WTC11 (cell line): ENCODE measurements at regions not wholly inside any gene's neighbourhood (a gene's known extent, or its start where the extent isn't known, plus 50 kb on each side); places are given as distances from the start of the nearest gene placed in this dataset.

Experiments used
- CREB1 ChIP-seq: sonication (generic); formaldehyde crosslinking; IDR thresholded peaks from 2 replicates; pipeline ENCODE4 v1.8.0; 2023; ENCODE audit warnings: mild to moderate bottlenecking, missing genetic modification reagents
- IRF2 ChIP-seq: sonication (generic); formaldehyde crosslinking; IDR thresholded peaks from 2 replicates; pipeline ENCODE4 v1.8.0; 2022; ENCODE audit warnings: low read depth, missing genetic modification reagents, borderline replicate concordance
- SMAD4 ChIP-seq: sonication (generic); formaldehyde crosslinking; IDR thresholded peaks from 2 replicates; pipeline ENCODE4 v1.8.0; 2022; ENCODE audit warnings: mild to moderate bottlenecking, missing genetic modification reagents
- ZNF416 ChIP-seq: fragments of 250-450 bp; sonication (Bioruptor Pico); IDR thresholded peaks from 2 replicates; pipeline ENCODE4 v1.9.0; 2021; ENCODE audit warnings: mild to moderate bottlenecking, inconsistent platforms
- TF ChIP-seq, protein P1 (sequence below): sonication (generic); formaldehyde crosslinking; IDR thresholded peaks from 2 replicates; pipeline ENCODE4 v1.8.0; 2022; ENCODE audit warnings: missing genetic modification reagents
- TF ChIP-seq, protein P2 (sequence below): sonication (generic); formaldehyde crosslinking; IDR thresholded peaks from 2 replicates; pipeline ENCODE4 v1.8.1; 2023; ENCODE audit warnings: mild to moderate bottlenecking, missing genetic modification reagents, moderate library complexity
- TF ChIP-seq, protein P3 (sequence below): fragments of 200-600 bp; IDR thresholded peaks from 2 replicates; pipeline ENCODE4 v1.8.0; 2022; ENCODE audit warnings: antibody characterized with exemption
- TF ChIP-seq, protein P4 (sequence below): fragments of 250-450 bp; sonication (Bioruptor Pico); conservative IDR thresholded peaks from 2 replicates; pipeline ENCODE4 v1.9.0; 2021; ENCODE audit warnings: mild to moderate bottlenecking
- TF ChIP-seq, protein P5 (sequence below): sonication (generic); formaldehyde crosslinking; IDR thresholded peaks from 2 replicates; pipeline ENCODE4 v1.8.0; 2023; ENCODE audit warnings: missing genetic modification reagents, mild to moderate bottlenecking, borderline replicate concordance
- TF ChIP-seq, protein P6 (sequence below): sonication (generic); formaldehyde crosslinking; IDR thresholded peaks from 2 replicates; pipeline ENCODE4 v1.8.1; 2023; ENCODE audit warnings: mild to moderate bottlenecking, missing genetic modification reagents
- TF ChIP-seq, protein P7 (sequence below): sonication (generic); formaldehyde crosslinking; IDR thresholded peaks from 2 replicates; pipeline ENCODE4 v1.8.0; 2022; ENCODE audit warnings: mild to moderate bottlenecking, missing genetic modification reagents

DNA sequence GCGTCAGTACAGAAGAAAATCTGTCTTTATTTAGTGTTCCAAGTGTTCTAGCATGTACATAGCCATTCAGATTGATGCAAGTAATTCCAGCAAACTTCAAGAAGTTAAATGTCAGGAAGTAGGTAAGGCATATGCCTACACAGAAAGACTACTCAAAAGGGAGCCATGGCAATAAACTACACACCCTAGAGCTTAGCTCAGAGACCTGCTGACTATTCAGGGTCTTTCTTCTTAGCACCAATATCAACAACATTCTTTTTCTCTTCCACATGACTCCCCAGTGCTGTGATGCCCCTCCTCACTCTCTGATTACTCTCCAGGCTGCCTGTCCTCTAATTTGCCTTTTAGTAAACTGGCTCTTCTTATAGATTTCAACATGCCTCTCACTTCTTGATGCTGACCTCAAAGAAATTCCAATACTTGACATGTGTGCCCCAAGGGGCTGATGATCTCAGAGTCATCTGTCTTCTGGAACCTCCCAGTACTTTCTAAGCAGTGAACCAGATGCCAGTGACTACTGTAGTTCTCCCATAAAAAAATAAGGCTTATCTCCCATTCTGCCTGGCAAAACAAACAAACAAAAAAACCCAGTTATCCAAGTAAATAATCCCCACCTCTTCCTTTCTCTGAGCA lies 909.2 kb upstream of the FANCL start (continued):
- TF ChIP-seq, protein P1, sequence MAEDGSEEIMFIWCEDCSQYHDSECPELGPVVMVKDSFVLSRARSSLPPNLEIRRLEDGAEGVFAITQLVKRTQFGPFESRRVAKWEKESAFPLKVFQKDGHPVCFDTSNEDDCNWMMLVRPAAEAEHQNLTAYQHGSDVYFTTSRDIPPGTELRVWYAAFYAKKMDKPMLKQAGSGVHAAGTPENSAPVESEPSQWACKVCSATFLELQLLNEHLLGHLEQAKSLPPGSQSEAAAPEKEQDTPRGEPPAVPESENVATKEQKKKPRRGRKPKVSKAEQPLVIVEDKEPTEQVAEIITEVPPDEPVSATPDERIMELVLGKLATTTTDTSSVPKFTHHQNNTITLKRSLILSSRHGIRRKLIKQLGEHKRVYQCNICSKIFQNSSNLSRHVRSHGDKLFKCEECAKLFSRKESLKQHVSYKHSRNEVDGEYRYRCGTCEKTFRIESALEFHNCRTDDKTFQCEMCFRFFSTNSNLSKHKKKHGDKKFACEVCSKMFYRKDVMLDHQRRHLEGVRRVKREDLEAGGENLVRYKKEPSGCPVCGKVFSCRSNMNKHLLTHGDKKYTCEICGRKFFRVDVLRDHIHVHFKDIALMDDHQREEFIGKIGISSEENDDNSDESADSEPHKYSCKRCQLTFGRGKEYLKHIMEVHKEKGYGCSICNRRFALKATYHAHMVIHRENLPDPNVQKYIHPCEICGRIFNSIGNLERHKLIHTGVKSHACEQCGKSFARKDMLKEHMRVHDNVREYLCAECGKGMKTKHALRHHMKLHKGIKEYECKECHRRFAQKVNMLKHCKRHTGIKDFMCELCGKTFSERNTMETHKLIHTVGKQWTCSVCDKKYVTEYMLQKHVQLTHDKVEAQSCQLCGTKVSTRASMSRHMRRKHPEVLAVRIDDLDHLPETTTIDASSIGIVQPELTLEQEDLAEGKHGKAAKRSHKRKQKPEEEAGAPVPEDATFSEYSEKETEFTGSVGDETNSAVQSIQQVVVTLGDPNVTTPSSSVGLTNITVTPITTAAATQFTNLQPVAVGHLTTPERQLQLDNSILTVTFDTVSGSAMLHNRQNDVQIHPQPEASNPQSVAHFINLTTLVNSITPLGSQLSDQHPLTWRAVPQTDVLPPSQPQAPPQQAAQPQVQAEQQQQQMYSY (CRISPR knock-in tag), result no peak
- TF ChIP-seq, protein P2, sequence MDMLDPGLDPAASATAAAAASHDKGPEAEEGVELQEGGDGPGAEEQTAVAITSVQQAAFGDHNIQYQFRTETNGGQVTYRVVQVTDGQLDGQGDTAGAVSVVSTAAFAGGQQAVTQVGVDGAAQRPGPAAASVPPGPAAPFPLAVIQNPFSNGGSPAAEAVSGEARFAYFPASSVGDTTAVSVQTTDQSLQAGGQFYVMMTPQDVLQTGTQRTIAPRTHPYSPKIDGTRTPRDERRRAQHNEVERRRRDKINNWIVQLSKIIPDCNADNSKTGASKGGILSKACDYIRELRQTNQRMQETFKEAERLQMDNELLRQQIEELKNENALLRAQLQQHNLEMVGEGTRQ (CRISPR knock-in tag), result no peak
- TF ChIP-seq, protein P3, sequence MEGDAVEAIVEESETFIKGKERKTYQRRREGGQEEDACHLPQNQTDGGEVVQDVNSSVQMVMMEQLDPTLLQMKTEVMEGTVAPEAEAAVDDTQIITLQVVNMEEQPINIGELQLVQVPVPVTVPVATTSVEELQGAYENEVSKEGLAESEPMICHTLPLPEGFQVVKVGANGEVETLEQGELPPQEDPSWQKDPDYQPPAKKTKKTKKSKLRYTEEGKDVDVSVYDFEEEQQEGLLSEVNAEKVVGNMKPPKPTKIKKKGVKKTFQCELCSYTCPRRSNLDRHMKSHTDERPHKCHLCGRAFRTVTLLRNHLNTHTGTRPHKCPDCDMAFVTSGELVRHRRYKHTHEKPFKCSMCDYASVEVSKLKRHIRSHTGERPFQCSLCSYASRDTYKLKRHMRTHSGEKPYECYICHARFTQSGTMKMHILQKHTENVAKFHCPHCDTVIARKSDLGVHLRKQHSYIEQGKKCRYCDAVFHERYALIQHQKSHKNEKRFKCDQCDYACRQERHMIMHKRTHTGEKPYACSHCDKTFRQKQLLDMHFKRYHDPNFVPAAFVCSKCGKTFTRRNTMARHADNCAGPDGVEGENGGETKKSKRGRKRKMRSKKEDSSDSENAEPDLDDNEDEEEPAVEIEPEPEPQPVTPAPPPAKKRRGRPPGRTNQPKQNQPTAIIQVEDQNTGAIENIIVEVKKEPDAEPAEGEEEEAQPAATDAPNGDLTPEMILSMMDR, result no peak
- TF ChIP-seq, protein P4, sequence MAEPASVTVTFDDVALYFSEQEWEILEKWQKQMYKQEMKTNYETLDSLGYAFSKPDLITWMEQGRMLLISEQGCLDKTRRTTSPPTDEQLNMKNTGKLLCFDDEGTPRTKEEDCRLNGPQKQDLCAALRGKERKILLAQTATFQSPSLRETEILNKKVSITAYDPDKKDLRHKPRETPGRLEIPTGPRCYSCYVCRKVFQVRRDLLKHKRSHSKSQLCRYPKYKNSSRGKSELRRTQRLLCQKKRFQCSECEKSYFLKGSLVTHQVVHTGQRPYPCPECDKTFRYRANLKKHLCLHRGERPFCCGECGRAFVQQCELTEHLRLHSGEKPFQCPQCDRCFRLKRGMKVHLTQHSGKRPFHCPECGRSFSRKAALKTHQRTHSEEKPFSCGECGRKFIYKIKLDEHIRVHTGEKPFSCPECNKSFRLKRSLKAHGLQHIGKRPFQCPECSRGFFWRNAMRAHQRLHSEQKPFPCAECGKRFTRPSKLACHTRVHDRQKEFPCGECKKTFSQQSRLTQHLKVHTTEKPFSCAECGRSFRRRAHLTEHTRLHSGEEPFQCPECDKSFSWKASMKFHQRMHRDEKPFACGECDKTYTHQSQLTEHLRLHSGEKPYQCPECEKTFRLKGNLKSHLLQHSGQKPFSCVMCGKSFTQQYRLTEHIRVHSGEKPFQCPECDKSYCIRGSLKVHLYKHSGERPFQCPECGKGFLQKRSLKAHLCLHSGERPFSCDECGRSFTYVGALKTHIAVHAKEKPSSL (CRISPR knock-in tag), result no peak
- TF ChIP-seq, protein P5, sequence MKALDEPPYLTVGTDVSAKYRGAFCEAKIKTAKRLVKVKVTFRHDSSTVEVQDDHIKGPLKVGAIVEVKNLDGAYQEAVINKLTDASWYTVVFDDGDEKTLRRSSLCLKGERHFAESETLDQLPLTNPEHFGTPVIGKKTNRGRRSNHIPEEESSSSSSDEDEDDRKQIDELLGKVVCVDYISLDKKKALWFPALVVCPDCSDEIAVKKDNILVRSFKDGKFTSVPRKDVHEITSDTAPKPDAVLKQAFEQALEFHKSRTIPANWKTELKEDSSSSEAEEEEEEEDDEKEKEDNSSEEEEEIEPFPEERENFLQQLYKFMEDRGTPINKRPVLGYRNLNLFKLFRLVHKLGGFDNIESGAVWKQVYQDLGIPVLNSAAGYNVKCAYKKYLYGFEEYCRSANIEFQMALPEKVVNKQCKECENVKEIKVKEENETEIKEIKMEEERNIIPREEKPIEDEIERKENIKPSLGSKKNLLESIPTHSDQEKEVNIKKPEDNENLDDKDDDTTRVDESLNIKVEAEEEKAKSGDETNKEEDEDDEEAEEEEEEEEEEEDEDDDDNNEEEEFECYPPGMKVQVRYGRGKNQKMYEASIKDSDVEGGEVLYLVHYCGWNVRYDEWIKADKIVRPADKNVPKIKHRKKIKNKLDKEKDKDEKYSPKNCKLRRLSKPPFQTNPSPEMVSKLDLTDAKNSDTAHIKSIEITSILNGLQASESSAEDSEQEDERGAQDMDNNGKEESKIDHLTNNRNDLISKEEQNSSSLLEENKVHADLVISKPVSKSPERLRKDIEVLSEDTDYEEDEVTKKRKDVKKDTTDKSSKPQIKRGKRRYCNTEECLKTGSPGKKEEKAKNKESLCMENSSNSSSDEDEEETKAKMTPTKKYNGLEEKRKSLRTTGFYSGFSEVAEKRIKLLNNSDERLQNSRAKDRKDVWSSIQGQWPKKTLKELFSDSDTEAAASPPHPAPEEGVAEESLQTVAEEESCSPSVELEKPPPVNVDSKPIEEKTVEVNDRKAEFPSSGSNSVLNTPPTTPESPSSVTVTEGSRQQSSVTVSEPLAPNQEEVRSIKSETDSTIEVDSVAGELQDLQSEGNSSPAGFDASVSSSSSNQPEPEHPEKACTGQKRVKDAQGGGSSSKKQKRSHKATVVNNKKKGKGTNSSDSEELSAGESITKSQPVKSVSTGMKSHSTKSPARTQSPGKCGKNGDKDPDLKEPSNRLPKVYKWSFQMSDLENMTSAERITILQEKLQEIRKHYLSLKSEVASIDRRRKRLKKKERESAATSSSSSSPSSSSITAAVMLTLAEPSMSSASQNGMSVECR, result no peak
- TF ChIP-seq ZNF416 (CRISPR knock-in tag) (no peak), SMAD4 (CRISPR knock-in tag) (no peak), IRF2 (no peak), CREB1 (no peak)
- TF ChIP-seq, protein P6, sequence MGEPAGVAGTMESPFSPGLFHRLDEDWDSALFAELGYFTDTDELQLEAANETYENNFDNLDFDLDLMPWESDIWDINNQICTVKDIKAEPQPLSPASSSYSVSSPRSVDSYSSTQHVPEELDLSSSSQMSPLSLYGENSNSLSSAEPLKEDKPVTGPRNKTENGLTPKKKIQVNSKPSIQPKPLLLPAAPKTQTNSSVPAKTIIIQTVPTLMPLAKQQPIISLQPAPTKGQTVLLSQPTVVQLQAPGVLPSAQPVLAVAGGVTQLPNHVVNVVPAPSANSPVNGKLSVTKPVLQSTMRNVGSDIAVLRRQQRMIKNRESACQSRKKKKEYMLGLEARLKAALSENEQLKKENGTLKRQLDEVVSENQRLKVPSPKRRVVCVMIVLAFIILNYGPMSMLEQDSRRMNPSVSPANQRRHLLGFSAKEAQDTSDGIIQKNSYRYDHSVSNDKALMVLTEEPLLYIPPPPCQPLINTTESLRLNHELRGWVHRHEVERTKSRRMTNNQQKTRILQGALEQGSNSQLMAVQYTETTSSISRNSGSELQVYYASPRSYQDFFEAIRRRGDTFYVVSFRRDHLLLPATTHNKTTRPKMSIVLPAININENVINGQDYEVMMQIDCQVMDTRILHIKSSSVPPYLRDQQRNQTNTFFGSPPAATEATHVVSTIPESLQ (CRISPR knock-in tag), result no peak
- TF ChIP-seq, protein P7, sequence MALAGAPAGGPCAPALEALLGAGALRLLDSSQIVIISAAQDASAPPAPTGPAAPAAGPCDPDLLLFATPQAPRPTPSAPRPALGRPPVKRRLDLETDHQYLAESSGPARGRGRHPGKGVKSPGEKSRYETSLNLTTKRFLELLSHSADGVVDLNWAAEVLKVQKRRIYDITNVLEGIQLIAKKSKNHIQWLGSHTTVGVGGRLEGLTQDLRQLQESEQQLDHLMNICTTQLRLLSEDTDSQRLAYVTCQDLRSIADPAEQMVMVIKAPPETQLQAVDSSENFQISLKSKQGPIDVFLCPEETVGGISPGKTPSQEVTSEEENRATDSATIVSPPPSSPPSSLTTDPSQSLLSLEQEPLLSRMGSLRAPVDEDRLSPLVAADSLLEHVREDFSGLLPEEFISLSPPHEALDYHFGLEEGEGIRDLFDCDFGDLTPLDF (CRISPR knock-in tag), result no peak
